ENCODE measurements at regions not wholly inside any gene's neighbourhood (a gene's known extent, or its start where the extent isn't known, plus 50 kb on each side); places are given as distances from the start of the nearest gene placed in this dataset.

DNA sequence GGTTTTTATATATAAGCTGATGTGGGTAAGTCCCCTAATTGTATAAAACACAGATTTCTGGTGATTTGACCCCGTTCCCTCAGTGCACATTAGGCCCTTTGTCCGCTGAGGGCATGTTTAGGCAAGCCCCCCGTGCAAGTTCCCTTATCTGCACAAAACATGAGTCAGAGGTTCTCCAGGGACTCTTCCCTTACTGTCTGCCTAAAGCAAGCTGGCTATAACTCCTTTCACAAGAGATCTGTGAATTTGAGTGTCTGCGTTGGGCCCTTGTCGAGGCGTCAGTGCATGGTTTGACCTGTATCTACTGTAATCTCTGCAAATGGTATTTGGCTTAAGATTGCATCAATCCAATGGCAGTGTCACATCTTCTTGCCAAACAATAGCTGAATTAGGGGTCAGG is 712.8 kb downstream of the CDH8 start:
- no peak for DNase-seq (ENCODE audit: low spot score in 2 of 2)
- WGBS, 2 donors: 62 to 65% methylated on average over 6 of the region's 6 CpGs
- TF ChIP-seq, protein P1, sequence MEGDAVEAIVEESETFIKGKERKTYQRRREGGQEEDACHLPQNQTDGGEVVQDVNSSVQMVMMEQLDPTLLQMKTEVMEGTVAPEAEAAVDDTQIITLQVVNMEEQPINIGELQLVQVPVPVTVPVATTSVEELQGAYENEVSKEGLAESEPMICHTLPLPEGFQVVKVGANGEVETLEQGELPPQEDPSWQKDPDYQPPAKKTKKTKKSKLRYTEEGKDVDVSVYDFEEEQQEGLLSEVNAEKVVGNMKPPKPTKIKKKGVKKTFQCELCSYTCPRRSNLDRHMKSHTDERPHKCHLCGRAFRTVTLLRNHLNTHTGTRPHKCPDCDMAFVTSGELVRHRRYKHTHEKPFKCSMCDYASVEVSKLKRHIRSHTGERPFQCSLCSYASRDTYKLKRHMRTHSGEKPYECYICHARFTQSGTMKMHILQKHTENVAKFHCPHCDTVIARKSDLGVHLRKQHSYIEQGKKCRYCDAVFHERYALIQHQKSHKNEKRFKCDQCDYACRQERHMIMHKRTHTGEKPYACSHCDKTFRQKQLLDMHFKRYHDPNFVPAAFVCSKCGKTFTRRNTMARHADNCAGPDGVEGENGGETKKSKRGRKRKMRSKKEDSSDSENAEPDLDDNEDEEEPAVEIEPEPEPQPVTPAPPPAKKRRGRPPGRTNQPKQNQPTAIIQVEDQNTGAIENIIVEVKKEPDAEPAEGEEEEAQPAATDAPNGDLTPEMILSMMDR (IDR thresholded peaks at IDR 0.05): no peak
- TF ChIP-seq POLR2A (IDR thresholded peaks at IDR 0.05): no peak
- H3K4me3 ChIP-seq (ENCODE audit: low read depth, poor library complexity, severe bottlenecking): no peak overlapping the region
- intact Hi-C loops (cut with DNase I; ENCODE audit: low total_unique reads): no loop called here

DNA sequence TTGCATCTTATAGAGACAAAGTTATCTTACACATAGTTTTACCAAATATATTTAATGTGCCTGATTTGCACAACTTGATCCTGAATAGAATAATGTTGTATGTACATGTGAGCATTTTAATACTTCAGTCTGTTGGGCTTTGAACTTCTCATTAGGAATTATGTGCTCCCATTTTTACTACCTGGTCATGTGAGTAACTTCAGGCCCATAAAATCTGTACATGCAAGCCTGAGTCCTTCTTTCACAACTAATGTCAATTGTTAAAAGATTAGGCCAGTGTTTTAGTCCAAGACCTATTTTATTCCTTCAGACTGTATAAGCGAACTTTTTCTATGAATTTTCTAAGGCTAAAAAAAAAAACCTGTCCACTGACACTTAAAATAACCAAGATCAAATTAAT is 715.4 kb downstream of the CDH8 start:
- 77 to 82% methylated on average over 1 of the region's 1 CpG for WGBS, 2 donors
- H3K4me3 ChIP-seq (ENCODE audit: low read depth, poor library complexity, severe bottlenecking): no peak overlapping the region
- no peak for TF ChIP-seq POLR2A (IDR thresholded peaks at IDR 0.05)
- TF ChIP-seq, protein P1 (IDR thresholded peaks at IDR 0.05): no peak
- DNase-seq (ENCODE audit: low spot score in 2 of 2): no peak
- intact Hi-C loops (cut with DNase I; ENCODE audit: low total_unique reads): no loop called here

DNA sequence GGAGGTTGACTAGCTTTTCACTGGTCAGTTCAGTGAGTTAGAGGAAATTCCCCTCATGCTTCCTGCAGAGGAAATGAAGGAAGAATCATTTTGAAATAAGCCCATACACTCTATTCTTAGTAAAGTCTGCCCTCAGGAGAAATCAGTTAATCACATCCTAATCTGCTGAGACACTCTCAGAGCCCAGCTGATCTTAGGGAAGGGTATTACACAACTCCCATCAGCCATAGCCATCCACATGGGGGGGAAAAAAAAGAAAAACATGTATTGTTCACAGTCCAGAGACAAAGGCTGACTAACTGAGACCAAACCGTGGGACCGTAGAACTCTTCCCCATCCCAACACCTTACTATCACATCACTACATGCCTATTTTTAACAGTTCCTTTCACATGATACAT is 722.3 kb downstream of the CDH8 start:
- no peak overlapping the region for H3K4me3 ChIP-seq (ENCODE audit: low read depth, poor library complexity, severe bottlenecking)
- DNase-seq (ENCODE audit: low spot score in 2 of 2): no peak
- 75 to 79% methylated on average over 2 of the region's 2 CpGs for WGBS, 2 donors
- no peak for TF ChIP-seq POLR2A (IDR thresholded peaks at IDR 0.05)
- TF ChIP-seq, protein P1 (IDR thresholded peaks at IDR 0.05): no peak
- intact Hi-C loops (cut with DNase I; ENCODE audit: low total_unique reads): no loop called here

DNA sequence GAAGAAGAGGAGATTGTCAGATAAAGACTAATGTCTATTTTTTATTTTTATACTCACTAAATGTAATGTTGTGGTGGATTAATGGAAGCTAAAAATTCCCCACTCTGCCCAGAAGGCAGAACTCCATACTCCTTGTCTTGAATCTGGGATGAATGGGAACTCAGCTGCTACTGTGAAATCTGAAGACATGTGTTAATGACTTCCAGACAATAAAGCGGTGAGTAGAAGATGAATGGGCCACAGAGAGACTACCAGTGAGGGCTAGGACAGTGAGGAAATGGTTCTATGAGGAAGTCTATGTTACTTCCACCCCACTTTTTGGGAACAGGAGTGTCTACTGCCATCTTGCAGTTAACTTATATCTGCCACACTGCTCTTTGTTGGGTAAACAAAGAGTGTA is 726.9 kb downstream of the CDH8 start:
- 26 to 63% methylated on average over 1 of the region's 1 CpG for WGBS, 2 donors
- intact Hi-C loops (cut with DNase I; ENCODE audit: low total_unique reads): no loop called here
- TF ChIP-seq, protein P1 (IDR thresholded peaks at IDR 0.05): no peak
- no peak for TF ChIP-seq POLR2A (IDR thresholded peaks at IDR 0.05)
- DNase-seq (ENCODE audit: low spot score in 2 of 2): no peak
- no peak overlapping the region for H3K4me3 ChIP-seq (ENCODE audit: low read depth, poor library complexity, severe bottlenecking)

DNA sequence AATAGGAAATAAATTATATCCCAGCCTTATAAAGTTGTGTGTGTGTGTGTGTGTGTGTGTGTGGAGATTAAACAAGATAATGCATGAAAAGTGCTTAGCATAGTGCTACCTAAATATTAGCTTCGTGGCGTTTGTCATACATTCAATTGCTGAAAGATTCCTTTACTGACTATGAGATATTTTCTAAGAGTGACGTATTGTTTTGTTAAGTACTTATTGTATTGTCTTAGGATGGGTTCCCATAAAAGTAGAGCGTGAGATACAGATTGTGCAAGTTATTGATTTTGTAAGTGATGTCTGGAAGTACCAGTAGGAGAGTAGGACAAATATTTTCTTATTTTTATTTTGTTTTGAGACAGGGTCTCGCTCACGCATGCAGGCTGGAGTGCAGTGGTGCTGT is 730.0 kb downstream of the CDH8 start:
- no peak for DNase-seq (ENCODE audit: low spot score in 2 of 2)
- 87 to 88% methylated on average over 6 of the region's 6 CpGs for WGBS, 2 donors
- no peak overlapping the region for H3K4me3 ChIP-seq (ENCODE audit: low read depth, poor library complexity, severe bottlenecking)
- intact Hi-C loops (cut with DNase I; ENCODE audit: low total_unique reads): no loop called here
- no peak for TF ChIP-seq POLR2A (IDR thresholded peaks at IDR 0.05)
- TF ChIP-seq, protein P1 (IDR thresholded peaks at IDR 0.05): no peak

DNA sequence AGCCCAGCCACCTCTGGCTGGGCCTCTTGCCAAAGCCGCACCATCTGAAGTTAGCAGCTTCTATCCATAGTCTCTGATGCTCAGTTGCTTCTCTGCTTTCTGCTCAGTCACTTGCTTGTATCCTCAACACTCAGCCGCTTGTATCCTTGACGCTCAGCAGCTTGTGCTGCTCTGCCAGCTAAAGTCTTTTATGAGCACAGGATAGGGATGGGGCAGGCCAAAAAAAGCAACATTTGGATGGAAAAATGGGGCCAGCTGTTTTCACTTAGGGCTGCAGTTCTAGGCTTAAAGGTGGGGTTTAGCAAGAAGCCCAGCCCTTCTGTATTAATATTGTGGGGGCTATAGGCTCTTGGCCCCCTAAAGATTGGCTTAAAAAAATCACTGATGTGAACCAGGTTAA is 739.4 kb downstream of the CDH8 start:
- no peak for DNase-seq (ENCODE audit: low spot score in 2 of 2)
- no peak overlapping the region for H3K4me3 ChIP-seq (ENCODE audit: low read depth, poor library complexity, severe bottlenecking)
- intact Hi-C loops (cut with DNase I; ENCODE audit: low total_unique reads): no loop called here
- 70 to 72% methylated on average over 3 of the region's 3 CpGs for WGBS, 2 donors
- no peak for TF ChIP-seq POLR2A (IDR thresholded peaks at IDR 0.05)
- TF ChIP-seq, protein P1 (IDR thresholded peaks at IDR 0.05): no peak

Measured in lower leg skin (tissue), 4 donors.